ENCODE measurements at regions not wholly inside any gene's neighbourhood (a gene's known extent, or its start where the extent isn't known, plus 50 kb on each side); places are given as distances from the start of the nearest gene placed in this dataset.

DNA sequence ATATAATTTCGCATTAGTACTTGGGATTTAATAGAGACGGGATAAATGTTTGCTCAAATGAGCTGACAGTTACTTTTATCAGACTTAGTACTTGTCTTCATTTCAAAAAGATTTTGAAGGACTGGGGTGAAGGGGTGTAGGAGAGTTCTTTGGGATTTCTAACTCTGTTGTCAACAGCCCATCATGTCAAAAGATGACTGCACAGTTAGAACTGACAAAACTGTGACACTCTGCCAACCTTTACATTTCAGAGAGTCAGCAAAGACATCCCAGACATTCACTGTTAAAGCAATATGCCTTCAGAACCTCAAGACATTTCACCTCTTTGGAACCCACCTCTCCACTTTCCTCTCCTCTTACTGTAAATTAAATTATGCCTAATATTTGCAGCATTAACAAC, 285.4 kb upstream of the SPHKAP start:
- Histone ChIP-seq H3K9me3 (no peaks in the 10 kb centered on the region), H3K4me3 (no peak overlapping the region), H3K27ac (no peak overlapping the region), H3K27me3 (no peaks in the 10 kb centered on the region), H3K36me3 (no peaks in the 10 kb centered on the region), H3K4me1 (no peaks in the 10 kb centered on the region)
- no peak for DNase-seq
- TF ChIP-seq, protein P1, sequence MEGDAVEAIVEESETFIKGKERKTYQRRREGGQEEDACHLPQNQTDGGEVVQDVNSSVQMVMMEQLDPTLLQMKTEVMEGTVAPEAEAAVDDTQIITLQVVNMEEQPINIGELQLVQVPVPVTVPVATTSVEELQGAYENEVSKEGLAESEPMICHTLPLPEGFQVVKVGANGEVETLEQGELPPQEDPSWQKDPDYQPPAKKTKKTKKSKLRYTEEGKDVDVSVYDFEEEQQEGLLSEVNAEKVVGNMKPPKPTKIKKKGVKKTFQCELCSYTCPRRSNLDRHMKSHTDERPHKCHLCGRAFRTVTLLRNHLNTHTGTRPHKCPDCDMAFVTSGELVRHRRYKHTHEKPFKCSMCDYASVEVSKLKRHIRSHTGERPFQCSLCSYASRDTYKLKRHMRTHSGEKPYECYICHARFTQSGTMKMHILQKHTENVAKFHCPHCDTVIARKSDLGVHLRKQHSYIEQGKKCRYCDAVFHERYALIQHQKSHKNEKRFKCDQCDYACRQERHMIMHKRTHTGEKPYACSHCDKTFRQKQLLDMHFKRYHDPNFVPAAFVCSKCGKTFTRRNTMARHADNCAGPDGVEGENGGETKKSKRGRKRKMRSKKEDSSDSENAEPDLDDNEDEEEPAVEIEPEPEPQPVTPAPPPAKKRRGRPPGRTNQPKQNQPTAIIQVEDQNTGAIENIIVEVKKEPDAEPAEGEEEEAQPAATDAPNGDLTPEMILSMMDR (IDR thresholded peaks at IDR 0.05) = no peak
- TF ChIP-seq POLR2A (IDR thresholded peaks at IDR 0.05) = no peak

DNA sequence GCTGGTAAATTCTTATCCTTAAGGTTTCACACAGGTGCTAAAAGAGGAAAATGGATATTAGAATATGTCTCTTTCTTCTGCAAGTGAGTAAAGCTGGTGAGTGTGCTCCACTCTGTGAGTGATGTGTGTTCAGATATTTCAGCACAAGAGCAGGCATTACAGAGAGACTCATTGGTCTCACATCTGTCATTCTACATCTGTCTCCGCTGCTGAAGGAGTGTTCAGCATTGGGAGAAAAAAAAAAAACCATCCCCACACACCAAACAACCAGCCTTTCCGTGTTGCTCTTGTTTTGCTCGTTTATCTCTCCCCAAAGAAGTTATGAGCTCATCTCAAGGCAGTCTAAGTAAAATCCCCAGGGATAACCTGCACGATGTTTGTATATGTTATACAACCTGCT, 283.9 kb upstream of the SPHKAP start:
- TF ChIP-seq, protein P1 (IDR thresholded peaks at IDR 0.05) = no peak
- no peak for TF ChIP-seq POLR2A (IDR thresholded peaks at IDR 0.05)
- no peak for DNase-seq
- H3K4me1 ChIP-seq = no peaks in the 10 kb centered on the region
- no peaks in the 10 kb centered on the region for H3K36me3 ChIP-seq
- H3K27ac ChIP-seq = no peak overlapping the region
- no peak overlapping the region for H3K4me3 ChIP-seq
- H3K9me3 ChIP-seq = no peaks in the 10 kb centered on the region
- no peaks in the 10 kb centered on the region for H3K27me3 ChIP-seq

DNA sequence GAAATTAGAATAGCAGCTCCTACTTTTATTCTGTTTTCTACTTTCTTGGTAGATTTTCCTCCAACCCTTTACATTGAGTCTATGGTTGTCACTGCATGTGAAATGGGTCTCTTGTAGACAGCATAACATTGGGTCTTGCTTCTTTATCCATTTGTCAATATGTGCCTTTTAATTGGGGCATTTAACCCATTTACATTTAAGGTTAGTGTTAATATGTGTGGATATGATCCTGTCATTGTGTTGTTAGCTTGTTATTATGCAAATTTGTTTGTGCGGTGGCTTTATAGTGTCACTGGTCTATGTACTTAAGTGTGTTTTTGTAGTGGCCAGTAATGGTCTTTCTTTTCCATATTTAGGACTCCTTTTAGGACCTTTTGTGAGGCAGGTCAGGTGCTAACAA, 276.9 kb upstream of the SPHKAP start:
- Histone ChIP-seq H3K4me3 (no peak overlapping the region), H3K27me3 (no peaks in the 10 kb centered on the region), H3K36me3 (no peaks in the 10 kb centered on the region), H3K4me1 (no peaks in the 10 kb centered on the region), H3K9me3 (peaks cover 0 to 6% (median 0%) of the 10 kb centered on the region in 4 donors), H3K27ac (no peak overlapping the region)
- TF ChIP-seq, protein P1 (IDR thresholded peaks at IDR 0.05) = no peak
- no peak for TF ChIP-seq POLR2A (IDR thresholded peaks at IDR 0.05)
- no peak for DNase-seq

DNA sequence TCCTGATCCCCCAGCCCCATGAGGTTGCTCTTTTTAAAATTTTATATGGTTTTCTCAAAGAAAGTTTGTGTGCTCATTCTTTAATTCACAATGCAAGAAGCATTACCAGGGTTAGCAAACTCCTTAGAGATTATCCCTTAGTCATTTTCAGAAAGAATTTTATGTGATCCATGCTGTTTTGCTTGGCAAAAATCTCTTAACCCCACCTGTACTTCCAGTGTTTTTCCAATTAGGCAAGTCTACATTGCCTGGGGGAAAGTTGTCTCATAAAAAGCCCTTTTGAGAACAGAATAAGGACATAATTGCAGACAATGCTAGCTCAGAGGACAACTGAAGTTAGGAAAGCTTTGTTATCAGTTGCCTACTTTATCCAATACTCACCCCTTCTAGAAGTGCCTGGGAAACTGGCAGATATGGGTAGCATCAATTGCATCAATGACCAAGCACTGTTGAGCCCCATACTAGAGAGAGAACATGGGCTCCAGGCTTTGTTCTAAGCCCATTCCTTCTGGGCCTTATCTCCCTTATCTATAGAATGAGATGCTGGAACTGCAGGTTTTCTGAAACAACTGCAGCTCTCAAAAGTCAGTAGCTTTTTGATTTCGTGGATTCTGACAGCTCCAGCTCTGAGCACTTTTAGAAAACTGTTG, 265.9 kb upstream of the SPHKAP start:
- Histone ChIP-seq H3K9me3 (no peaks in the 10 kb centered on the region), H3K27me3 (no peaks in the 10 kb centered on the region), H3K4me1 (no peaks in the 10 kb centered on the region), H3K27ac (no peak overlapping the region), H3K36me3 (no peaks in the 10 kb centered on the region), H3K4me3 (no peak overlapping the region)
- DNase-seq = no peak
- TF ChIP-seq, protein P1 (IDR thresholded peaks at IDR 0.05) = no peak

DNA sequence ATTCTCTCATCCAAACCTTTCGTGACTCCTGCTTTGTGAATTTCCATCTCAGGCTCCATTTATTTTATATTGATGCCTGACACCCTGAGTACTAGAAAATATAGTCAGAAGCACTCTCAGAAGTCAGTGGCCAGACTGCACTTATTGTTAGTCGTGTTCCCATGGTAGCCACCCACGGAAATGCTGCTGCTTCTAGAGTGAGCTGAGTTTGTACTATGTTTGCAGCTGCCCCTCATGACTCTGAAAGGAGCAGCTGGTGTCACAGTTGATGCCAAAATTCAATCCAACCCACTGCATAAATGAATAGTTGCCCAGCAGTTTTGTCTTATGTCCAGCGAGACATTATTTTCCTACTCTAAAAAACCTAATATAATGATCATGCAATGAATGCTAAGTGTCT, 265.2 kb upstream of the SPHKAP start:
- Histone ChIP-seq H3K27me3 (no peaks in the 10 kb centered on the region), H3K36me3 (no peaks in the 10 kb centered on the region), H3K27ac (no peak overlapping the region), H3K4me1 (no peaks in the 10 kb centered on the region), H3K9me3 (no peaks in the 10 kb centered on the region), H3K4me3 (no peak overlapping the region)
- DNase-seq = no peak
- TF ChIP-seq, protein P1 (IDR thresholded peaks at IDR 0.05) = no peak
- no peak for TF ChIP-seq POLR2A (IDR thresholded peaks at IDR 0.05)

DNA sequence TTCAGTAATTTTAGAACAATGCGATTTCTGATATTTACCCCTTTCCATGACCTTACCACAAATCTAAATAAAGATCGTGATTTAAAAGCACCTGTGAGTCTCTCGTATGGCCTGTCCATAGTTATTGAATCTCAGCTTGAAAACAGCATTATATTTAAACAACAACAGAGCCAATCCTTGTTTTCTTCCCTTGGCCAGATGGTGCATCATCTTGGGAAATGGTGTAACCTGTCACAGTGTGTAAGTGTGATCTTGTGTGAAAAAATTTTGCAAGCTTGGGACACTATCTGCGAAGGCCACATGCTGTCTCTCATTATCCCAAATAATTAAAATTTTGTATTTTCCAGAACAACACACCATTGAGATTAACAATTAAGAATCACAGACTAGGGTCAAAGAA, 262.7 kb upstream of the SPHKAP start:
- no peak for TF ChIP-seq POLR2A (IDR thresholded peaks at IDR 0.05)
- TF ChIP-seq, protein P1 (IDR thresholded peaks at IDR 0.05) = no peak
- Histone ChIP-seq H3K4me1 (no peaks in the 10 kb centered on the region), H3K9me3 (no peaks in the 10 kb centered on the region), H3K36me3 (no peaks in the 10 kb centered on the region), H3K27ac (no peak overlapping the region), H3K4me3 (no peak overlapping the region), H3K27me3 (no peaks in the 10 kb centered on the region)
- DNase-seq = no peak

Measured in Peyer's patch (tissue), 4 donors.